GM12878 (cell line): ENCODE measurements at regions not wholly inside any gene's neighbourhood (a gene's known extent, or its start where the extent isn't known, plus 50 kb on each side); places are given as distances from the start of the nearest gene placed in this dataset.

Experiments used
- BHLHE40 ChIP-seq, 2 experiments: fragments of 450-650 bp in 1 of 2; IDR thresholded peaks; 2 replicates each; pipeline ENCODE4 v1.6.1; 2011 to 2017; ENCODE audit warnings: low read depth in 2 of 2, borderline replicate concordance in 1 of 2, improper control_type of control experiment in 1 of 2, low read length in 1 of 2, mild to moderate bottlenecking in 1 of 2
- EZH2 ChIP-seq: IDR thresholded peaks from 2 replicates; pipeline ENCODE4 v1.6.1; 2012; ENCODE audit warnings: low read depth, mild to moderate bottlenecking, control low read depth, inconsistent platforms, low read length, borderline replicate concordance; ENCODE audit not compliant: control insufficient read depth
- NBN ChIP-seq: fragments of 450-650 bp; IDR thresholded peaks from 2 replicates; pipeline ENCODE4 v1.6.1; 2016
- NFYA ChIP-seq: IDR thresholded peaks from 2 replicates; pipeline ENCODE4 v1.6.1; 2011; ENCODE audit warnings: low read depth, mild to moderate bottlenecking, low read length, improper control_type of control experiment, borderline replicate concordance
- PML ChIP-seq: IDR thresholded peaks from 2 replicates; pipeline ENCODE4 v1.6.1; 2012; ENCODE audit warnings: low read length, inconsistent platforms
- POLR2A ChIP-seq: IDR thresholded peaks from 2 replicates; pipeline ENCODE4 v1.6.1; 2011; ENCODE audit warnings: low read depth, mild to moderate bottlenecking, low read length
- SUZ12 ChIP-seq: fragments of 200-600 bp; sonication (generic); IDR thresholded peaks from one replicate; pipeline ENCODE4 v1.6.1; 2018; ENCODE audit warnings: antibody characterized with exemption, mild to moderate bottlenecking; ENCODE audit not compliant: unreplicated experiment
- YY1 ChIP-seq: IDR thresholded peaks from 2 replicates; pipeline ENCODE4 v1.6.1; 2011; ENCODE audit warnings: low read depth, mild to moderate bottlenecking, low read length
- ZNF274 ChIP-seq: IDR thresholded peaks from one replicate; pipeline ENCODE4 v1.8.0; 2011; ENCODE audit not compliant: insufficient read length, insufficient read depth
- TF ChIP-seq, protein P1 (sequence below): fragments of 450-650 bp; IDR thresholded peaks from 2 replicates; pipeline ENCODE4 v1.6.1; 2017; ENCODE audit warnings: mild to moderate bottlenecking, low read depth, inconsistent platforms; ENCODE audit not compliant: poor library complexity, severe bottlenecking
- TF ChIP-seq, protein P2 (sequence below): fragments of 450-650 bp; IDR thresholded peaks from 2 replicates; pipeline ENCODE4 v1.6.1; 2016; ENCODE audit warnings: mild to moderate bottlenecking

DNA sequence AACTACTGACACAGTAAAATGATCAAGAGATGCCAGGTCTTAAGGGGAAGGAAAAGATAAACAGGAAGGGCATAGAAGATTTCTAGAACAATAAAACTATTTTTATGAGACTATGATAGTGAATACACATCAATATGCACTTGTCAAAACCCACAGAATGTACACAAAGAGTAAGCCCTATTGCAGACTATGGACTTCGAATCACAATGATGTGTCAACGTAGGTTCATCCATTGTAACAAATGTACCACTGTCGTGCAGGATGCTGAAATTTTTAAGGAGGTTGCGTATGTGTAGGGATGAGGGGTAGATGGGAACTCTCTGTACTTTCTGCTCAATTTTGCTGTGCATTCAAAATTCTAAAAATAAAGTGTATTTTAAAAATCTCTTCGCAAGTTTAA, 171.9 kb downstream of the KLF12 start:
- TF ChIP-seq NBN (no peak), PML (no peak), NFYA (no peak), SUZ12 (no peak), POLR2A (no peak), YY1 (no peak), BHLHE40 (IDR thresholded peaks at IDR 0.05; ENCODE audit: borderline replicate concordance in 1 of 2, low read depth in 2 of 2, low read length in 1 of 2) (no peak), ZNF274 (no peak), EZH2 (no peak)
- TF ChIP-seq, protein P1, sequence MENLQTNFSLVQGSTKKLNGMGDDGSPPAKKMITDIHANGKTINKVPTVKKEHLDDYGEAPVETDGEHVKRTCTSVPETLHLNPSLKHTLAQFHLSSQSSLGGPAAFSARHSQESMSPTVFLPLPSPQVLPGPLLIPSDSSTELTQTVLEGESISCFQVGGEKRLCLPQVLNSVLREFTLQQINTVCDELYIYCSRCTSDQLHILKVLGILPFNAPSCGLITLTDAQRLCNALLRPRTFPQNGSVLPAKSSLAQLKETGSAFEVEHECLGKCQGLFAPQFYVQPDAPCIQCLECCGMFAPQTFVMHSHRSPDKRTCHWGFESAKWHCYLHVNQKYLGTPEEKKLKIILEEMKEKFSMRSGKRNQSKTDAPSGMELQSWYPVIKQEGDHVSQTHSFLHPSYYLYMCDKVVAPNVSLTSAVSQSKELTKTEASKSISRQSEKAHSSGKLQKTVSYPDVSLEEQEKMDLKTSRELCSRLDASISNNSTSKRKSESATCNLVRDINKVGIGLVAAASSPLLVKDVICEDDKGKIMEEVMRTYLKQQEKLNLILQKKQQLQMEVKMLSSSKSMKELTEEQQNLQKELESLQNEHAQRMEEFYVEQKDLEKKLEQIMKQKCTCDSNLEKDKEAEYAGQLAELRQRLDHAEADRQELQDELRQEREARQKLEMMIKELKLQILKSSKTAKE: no peak
- TF ChIP-seq, protein P2, sequence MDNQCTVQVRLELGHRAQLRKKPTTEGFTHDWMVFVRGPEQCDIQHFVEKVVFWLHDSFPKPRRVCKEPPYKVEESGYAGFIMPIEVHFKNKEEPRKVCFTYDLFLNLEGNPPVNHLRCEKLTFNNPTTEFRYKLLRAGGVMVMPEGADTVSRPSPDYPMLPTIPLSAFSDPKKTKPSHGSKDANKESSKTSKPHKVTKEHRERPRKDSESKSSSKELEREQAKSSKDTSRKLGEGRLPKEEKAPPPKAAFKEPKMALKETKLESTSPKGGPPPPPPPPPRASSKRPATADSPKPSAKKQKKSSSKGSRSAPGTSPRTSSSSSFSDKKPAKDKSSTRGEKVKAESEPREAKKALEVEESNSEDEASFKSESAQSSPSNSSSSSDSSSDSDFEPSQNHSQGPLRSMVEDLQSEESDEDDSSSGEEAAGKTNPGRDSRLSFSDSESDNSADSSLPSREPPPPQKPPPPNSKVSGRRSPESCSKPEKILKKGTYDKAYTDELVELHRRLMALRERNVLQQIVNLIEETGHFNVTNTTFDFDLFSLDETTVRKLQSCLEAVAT: no peak
